Colon (tissue), 2 donors: ENCODE measurements at regions not wholly inside any gene's neighbourhood (a gene's known extent, or its start where the extent isn't known, plus 50 kb on each side); places are given as distances from the start of the nearest gene placed in this dataset.

Experiments
- FAIRE-seq: peaks from 2 replicates; lab custom pipeline; 2012; peaks lifted over from hg19 to GRCh38; lab: Jason Lieb, UNC
- donor health status: control.
- donor health status: control.

- FAIRE-seq, result no peak
Observed at GRCh38 chr6:8736156-8736895, 301.0 kb upstream of the SLC35B3 start.

- no peak for FAIRE-seq
Observed at GRCh38 chr6:8733879-8734278, 298.5 kb upstream of the SLC35B3 start.

DNA sequence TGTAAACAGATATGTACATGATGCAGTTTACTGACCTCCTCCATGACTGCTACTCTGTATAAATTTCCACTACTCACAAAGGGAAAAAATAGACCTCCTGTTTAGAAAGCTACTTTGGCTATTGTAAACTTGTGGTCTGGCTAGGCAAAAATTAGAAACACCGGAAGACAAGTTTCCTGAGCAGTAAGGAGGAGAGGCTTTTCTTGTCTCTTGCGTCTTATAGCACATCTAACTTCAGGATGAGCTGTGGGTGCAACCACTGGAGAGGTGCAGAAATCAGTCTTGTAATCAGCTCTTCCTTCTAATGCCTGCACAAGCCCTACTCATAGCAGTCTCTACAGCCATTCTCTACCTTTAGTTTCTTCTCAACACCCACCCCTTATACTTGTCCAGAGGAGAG, 296.5 kb upstream of the SLC35B3 start:
- FAIRE-seq, result no peak

DNA sequence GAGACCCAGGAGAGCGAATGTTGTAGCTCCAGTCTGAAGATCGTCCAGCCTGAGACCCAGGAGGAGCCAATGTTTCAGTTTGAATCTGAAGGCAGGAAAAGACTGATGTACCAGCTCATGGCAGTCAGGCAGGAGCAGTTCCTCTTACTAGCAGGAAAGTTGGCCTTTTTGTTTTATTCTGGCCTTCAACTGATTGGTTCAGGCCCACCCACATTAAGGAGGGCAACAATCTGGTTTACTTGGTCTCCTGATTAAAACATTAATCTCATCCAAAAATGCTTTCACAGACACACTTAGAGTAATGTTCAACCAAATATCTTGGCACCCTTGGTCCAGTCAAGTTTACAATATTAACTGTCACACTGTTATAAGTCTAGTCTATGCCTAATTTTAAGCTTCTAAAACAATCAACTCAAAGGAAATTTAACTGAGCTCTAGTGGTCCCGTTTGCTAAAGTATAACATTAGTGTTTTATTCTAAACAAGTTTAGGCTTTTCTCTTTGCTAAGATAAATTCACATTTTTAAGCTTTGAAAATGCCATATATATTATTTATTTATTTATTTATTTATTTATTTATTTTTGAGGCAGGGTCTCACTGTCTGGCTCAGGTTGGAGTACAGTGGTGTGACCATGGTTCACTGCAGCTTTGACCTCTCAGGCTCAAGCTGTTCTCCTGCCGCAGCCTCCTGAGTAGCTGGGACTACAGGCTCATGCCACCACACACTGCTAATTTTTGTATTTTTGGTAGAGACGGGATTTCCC, 275.5 kb upstream of the SLC35B3 start:
- FAIRE-seq, result no peak

- no peak for FAIRE-seq
Observed at GRCh38 chr6:8707956-8708772, 272.8 kb upstream of the SLC35B3 start.

- no peak for FAIRE-seq
Observed at GRCh38 chr6:8707369-8707768, 272.0 kb upstream of the SLC35B3 start.

DNA sequence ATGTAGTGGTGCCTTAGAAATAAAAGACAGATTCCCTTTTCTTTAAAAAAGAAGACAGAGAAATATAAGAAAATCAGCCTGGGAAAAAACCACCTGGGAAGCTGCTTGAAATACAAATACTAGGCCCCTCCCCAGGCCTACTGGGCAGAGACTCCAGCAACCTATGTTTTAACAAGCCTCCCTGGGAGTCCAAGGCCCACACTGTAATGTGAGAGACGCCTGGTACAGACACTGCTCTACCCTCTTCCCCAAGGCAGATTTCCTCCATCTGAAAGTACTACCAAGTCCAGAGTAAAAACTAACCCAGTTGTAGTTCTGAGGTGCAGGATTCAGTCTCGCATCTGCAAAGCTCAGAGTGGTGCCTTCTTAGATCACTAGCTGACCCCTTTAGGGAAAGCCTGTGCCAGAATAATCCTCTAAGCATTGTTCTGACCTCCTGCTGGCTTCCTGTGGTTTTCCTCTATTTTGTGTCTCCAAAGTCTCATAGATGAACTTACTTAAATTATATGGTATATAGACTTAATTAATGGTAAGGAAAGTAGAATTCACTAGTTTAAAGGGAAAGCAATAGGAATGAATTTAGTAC, 270.2 kb upstream of the SLC35B3 start:
- no peak for FAIRE-seq

DNA sequence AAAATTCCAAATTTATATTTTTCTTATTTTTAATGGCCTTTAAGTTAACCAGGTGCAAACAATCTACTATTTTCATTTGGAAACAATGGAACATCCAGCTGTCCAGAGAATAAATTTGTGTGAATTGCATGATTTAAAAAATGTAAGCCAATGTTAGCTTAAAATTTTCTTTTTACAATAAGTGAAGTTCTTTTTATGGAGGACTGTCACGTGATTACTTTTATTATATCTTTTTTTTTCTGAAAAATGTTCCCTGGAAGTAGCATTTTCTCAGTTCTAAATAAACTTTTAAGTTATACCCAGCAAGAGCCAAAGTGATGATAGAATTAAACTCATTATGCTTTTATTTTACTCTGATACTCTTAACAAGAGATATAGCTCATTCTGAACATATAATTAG, 267.7 kb upstream of the SLC35B3 start:
- no peak for FAIRE-seq

- FAIRE-seq, result no peak
Observed at GRCh38 chr6:8688821-8689220, 253.5 kb upstream of the SLC35B3 start.

DNA sequence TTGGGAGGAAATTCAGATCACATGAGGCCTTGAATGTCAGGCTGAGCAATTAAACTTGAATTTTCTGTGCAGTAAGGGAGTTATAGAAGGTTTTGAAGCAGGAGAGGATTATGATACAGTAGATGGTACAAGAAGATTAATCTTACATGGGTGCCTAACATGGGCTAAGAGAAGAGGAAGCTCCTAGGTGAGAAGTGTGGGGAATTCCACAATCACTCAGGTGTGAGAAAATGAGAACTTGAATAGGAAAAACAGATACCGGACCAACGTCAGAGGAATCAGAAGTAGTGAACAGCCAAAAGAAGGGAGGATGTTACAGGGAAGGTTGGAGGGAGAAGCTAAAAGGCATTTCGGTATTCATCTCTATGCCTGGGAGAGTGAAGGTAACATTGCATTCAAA, 250.7 kb upstream of the SLC35B3 start:
- no peak for FAIRE-seq

DNA sequence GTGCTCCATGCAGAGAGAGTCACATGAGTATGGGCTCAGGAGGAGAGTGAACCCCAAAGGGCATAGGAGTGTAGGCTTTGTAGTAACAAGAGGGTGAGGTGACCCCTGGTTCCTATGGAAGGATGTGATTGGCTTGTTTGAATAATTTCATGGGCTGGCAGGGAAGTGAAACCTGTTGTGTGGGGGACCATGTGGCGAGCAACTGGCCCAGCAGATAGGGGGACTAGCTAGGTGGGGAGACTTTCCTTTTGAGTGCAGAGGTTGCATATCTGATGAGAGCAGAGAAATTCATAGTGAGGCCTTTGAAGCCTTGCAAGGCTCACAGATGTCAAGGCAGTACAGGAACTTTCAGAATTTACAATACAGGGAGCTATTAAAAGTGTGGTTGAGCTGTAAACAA, 247.9 kb upstream of the SLC35B3 start:
- no peak for FAIRE-seq

DNA sequence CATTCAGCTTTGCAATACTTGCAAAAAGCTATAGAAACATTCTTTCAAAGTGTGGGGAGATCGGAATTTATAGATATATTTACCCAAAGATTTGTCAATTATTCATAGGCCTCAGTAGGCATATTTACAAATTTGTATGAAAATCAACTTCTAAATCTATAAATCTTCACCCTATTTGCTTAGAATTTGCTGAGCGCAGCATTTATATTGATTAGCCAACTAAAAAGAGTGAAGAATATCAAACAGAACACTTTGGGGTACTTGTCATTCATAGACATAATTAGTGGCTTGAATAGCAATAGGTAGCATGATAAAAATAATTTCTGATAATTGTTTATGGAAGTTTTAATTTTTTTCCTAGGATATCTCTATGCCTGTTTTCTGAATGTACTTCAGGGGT, 244.5 kb upstream of the SLC35B3 start:
- no peak for FAIRE-seq

DNA sequence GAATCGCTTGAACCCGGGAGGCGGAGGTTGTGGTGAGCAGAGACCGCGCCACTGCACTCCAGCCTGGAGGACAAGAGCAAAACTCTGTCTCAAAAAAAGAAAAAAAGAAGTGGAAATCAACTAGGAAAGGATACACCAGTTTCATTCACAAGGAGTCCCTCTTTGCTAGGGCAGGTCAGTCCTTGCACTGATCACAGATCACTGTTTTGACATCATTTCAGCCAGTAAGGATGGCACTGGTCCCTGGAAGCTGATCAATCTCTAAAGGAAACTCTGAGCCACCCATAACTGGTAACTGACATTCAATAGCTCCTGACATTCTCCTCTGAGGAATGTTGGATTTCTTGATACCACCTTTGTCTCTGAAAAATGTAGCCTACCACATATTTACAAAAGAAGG, 243.1 kb upstream of the SLC35B3 start:
- no peak for FAIRE-seq

DNA sequence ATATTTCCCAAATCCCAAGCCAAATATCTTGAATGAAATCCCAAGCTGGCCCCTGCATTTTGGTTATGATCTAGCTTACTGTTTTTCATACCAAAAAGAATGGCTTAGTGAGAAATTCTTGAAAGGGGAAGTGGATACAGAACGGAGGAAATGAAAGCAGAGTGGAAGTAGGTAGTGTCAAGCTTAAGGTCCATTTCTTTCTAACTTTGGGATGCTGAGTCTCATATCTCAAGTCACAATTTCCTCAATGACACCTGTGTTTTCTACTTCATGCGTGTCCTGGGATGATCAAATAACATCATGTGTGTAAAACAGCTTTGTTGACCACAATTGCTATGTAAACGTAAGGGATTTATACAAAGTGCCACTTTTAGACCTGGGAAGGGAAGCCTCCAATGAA, 238.8 kb upstream of the SLC35B3 start:
- FAIRE-seq, result no peak

DNA sequence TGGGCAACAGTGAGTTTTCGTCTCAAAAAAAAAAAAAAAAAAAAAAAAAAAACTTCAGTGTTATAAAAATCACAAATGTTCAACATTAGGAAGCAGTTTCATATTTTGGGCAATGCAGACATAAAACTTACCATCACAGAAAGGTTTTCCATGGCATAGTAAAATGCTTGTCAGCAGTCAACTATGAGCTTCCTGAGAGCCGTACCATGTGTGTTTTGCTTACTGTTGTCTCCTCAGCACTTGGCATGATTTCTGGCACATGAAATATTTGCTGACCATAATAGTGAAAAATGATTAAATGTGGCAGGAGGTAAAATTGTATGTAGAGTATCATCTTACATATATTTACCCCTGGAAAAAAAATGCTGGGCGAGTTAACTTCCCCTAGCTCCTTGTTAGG, 237.5 kb upstream of the SLC35B3 start:
- no peak for FAIRE-seq

- no peak for FAIRE-seq
Observed at GRCh38 chr6:8670792-8671191, 235.4 kb upstream of the SLC35B3 start.

DNA sequence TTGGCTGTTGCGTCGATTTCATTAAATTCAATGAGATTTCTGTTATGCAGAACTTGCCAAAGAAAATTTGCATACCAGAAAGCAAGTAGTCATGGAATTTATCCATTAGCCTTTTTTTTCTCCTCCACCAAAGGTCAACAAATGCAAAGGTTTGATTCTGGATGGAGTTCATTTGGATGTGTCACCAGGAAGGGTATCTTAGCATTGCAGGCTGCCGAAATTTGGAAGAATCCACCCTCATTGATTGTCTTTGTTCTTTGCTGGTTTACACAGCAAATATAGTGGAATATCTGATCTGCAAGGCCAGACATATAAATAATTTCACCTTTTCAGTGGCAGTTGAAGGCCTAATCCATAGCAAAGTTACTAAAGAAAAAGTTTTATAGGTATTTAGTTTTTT, 229.4 kb upstream of the SLC35B3 start:
- FAIRE-seq, result no peak

- no peak for FAIRE-seq
Observed at GRCh38 chr6:8664070-8664469, 228.7 kb upstream of the SLC35B3 start.

DNA sequence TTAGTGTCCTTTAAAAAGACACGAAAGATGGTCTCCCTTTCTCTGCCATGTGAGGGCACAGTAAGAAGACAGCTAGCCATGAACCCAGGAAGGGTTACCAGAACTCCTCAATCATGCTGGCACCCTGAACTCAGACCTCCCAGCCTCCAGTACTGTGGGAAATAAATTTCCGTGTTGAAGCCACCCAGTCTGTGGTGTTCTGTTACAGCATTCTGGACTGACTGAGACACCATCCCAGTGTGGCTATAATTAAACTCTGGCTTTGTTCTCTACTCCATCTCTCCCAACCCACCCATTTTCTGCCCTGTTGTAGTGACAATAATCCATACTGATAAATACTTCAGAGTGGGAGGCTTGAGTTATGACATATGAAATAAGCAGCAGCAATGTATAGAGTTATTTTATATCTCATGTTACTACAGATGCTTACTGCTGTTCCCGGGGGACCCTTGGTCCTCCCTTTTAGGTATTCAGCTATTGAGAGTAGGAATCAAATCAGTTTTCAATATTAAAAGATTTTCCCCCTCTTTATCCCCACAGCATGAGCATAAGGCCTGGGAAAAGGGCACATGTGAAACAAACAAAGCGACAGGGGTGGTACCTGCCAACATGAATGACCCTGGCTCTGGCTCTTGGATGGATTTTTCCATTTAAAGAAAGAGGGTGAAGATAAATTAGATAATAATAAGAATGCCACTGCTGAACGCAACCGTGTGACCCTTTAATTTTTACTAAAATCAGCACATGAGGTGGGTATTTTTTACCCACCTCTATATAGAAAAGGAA, 224.3 kb upstream of the SLC35B3 start:
- no peak for FAIRE-seq

- FAIRE-seq, result no peak
Observed at GRCh38 chr6:8658416-8658815, 223.1 kb upstream of the SLC35B3 start.

GRCh38 chr6:8657522-8657921, 222.2 kb upstream of the SLC35B3 start:
- FAIRE-seq, result no peak
